ENCODE measurements at regions not wholly inside any gene's neighbourhood (a gene's known extent, or its start where the extent isn't known, plus 50 kb on each side); places are given as distances from the start of the nearest gene placed in this dataset.

- H3K4me3 Mint-ChIP-seq: no peak overlapping the region
- no peaks in the 10 kb centered on the region; the same call in 1 of the 2 replicates for H3K36me3 Mint-ChIP-seq
- DNase-seq (ENCODE audit: low spot score) (no peak), ATAC-seq (no peak)
- H3K27me3 Mint-ChIP-seq (ENCODE audit: low read depth): no peaks in the 10 kb centered on the region
- H3K9me3 Mint-ChIP-seq: peaks cover 29% of the 10 kb centered on the region
- TF ChIP-seq JAZF1 (CRISPR knock-in tag; IDR thresholded peaks at IDR 0.05): no peak
- TF ChIP-seq CDX4 (CRISPR knock-in tag; IDR thresholded peaks at IDR 0.05; ENCODE audit: borderline replicate concordance): no peak
- TF ChIP-seq AFF4 (CRISPR knock-in tag; IDR thresholded peaks at IDR 0.05; ENCODE audit: borderline replicate concordance): no peak
- TF ChIP-seq NFE2L1 (CRISPR knock-in tag; IDR thresholded peaks at IDR 0.05): no peak
- no peak for TF ChIP-seq IRF2 (CRISPR knock-in tag; IDR thresholded peaks at IDR 0.05; ENCODE audit: borderline replicate concordance, low read depth)
- no peak for TF ChIP-seq CREM (CRISPR knock-in tag; IDR thresholded peaks at IDR 0.05)
- TF ChIP-seq ATF6 (CRISPR knock-in tag; IDR thresholded peaks at IDR 0.05): no peak
- no peak for TF ChIP-seq PREB (CRISPR knock-in tag; IDR thresholded peaks at IDR 0.05; ENCODE audit: borderline replicate concordance)
- TF ChIP-seq ZNF232 (CRISPR knock-in tag; IDR thresholded peaks at IDR 0.05): no peak
- TF ChIP-seq CREB1 (CRISPR knock-in tag; IDR thresholded peaks at IDR 0.05): no peak
- no peak for TF ChIP-seq MXD4 (CRISPR knock-in tag; IDR thresholded peaks at IDR 0.05; ENCODE audit: borderline replicate concordance)
- TF ChIP-seq RELA (CRISPR knock-in tag; IDR thresholded peaks at IDR 0.05; ENCODE audit: borderline replicate concordance): no peak
- TF ChIP-seq SP1 (CRISPR knock-in tag; conservative IDR thresholded peaks at IDR 0.05): no peak
- TF ChIP-seq SMAD4 (CRISPR knock-in tag; IDR thresholded peaks at IDR 0.05): no peak
- TF ChIP-seq STAT6 (CRISPR knock-in tag; conservative IDR thresholded peaks at IDR 0.05; ENCODE audit: low read depth): no peak
- no peak for TF ChIP-seq SOX15 (CRISPR knock-in tag; IDR thresholded peaks at IDR 0.05)
- no peak overlapping the region for H3K27ac Mint-ChIP-seq
- POLR2A ChIA-PET: no interaction called here
- CTCF ChIA-PET: interaction anchor here (0.6 kb wide), 1 partner anchor 23 kb away, joined by 4 read pairs; no protein-coding TSS in a partner anchor
- H3K4me1 Mint-ChIP-seq: peaks cover 16% of the 10 kb centered on the region
These were observed 897.9 kb upstream of the KLHL29 start for GRCh38 chr2:22487036-22487435.

Data from WTC11 (cell line).